ENCODE measurements at regions not wholly inside any gene's neighbourhood (a gene's known extent, or its start where the extent isn't known, plus 50 kb on each side); places are given as distances from the start of the nearest gene placed in this dataset.

DNA sequence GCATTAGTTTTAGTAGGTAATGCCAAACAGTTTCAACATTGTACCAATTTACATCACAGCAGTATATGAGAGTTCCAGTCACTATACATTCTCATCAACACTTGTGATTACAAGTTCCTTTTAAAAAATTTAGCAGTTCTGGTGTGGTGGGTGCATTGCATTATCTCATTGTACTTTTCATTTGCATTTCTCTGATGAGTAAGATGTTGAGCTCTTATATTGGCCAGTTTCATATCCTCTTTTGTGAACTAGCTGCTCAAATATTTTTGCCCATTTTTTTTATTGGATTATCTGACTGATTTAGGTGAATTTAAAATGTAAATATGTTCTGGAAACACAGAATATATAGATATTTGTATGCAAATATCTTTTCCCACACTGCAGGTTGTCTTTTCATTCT lies 160.9 kb upstream of the NR3C1 start:
- ATAC-seq = no peak
- Histone ChIP-seq H3K36me3 (no peaks in the 10 kb centered on the region), H3K4me3 (no peak overlapping the region), H3K27me3 (no peaks in the 10 kb centered on the region), H3K9me3 (no peaks in the 10 kb centered on the region), H3K4me1 (no peaks in the 10 kb centered on the region), H3K27ac (no peak overlapping the region)
- TF ChIP-seq POLR2A (IDR thresholded peaks at IDR 0.05) (no peak), CTCF (IDR thresholded peaks at IDR 0.05) (no peak), POLR2AphosphoS5 (IDR thresholded peaks at IDR 0.05) (no peak)

DNA sequence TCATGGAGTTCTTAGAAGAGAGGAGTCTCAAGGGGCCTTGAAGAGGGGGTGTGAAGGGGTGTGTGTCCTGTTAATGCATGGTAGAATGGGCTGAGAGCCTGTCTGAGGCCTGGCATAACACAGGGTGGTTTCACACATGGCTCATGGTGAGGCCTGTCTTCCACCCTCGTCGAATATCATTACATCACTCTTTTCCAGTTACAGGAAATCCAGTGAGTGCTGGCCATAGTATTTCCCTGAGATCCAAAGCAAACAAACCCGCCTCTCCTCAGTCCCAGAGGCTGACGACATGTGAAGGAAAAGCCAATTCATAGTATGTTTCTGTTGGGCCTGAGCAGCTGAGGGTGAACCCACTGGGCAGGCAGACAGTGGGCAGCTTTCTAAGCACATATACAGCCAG lies 159.4 kb upstream of the NR3C1 start:
- Histone ChIP-seq H3K9me3 (no peaks in the 10 kb centered on the region), H3K4me3 (no peak overlapping the region), H3K36me3 (no peaks in the 10 kb centered on the region), H3K27me3 (no peaks in the 10 kb centered on the region), H3K27ac (peak overlapping the region in 1 of 4 donors; percentile 14), H3K4me1 (no peaks in the 10 kb centered on the region)
- TF ChIP-seq EP300 (IDR thresholded peaks at IDR 0.05) = no peak
- TF ChIP-seq POLR2AphosphoS5 (IDR thresholded peaks at IDR 0.05) = no peak
- TF ChIP-seq CTCF (IDR thresholded peaks at IDR 0.05) = no peak
- no peak for TF ChIP-seq POLR2A (IDR thresholded peaks at IDR 0.05)
- peak; percentile 69 for ATAC-seq
- WGBS, 2 donors (ENCODE audit: low coverage in 1 of 2) = 20 to 57% methylated on average over 2 to 4 of the region's 4 CpGs

- Histone ChIP-seq H3K36me3 (no peaks in the 10 kb centered on the region), H3K9me3 (no peaks in the 10 kb centered on the region), H3K4me1 (peaks cover 0 to 6% (median 3%) of the 10 kb centered on the region in 3 donors), H3K4me3 (no peak overlapping the region), H3K27me3 (no peaks in the 10 kb centered on the region), H3K27ac (no peak overlapping the region)
- 93 to 100% methylated on average over 1 to 3 of the region's 4 CpGs for WGBS, 2 donors (ENCODE audit: low coverage in 1 of 2)
- TF ChIP-seq EP300 (IDR thresholded peaks at IDR 0.05) = no peak
- no peak for TF ChIP-seq CTCF (IDR thresholded peaks at IDR 0.05)
- TF ChIP-seq POLR2AphosphoS5 (IDR thresholded peaks at IDR 0.05) = no peak
- TF ChIP-seq POLR2A (IDR thresholded peaks at IDR 0.05) = no peak
- no peak for ATAC-seq
These were observed 157.7 kb upstream of the NR3C1 start for GRCh38 chr5:143561219-143561618.

DNA sequence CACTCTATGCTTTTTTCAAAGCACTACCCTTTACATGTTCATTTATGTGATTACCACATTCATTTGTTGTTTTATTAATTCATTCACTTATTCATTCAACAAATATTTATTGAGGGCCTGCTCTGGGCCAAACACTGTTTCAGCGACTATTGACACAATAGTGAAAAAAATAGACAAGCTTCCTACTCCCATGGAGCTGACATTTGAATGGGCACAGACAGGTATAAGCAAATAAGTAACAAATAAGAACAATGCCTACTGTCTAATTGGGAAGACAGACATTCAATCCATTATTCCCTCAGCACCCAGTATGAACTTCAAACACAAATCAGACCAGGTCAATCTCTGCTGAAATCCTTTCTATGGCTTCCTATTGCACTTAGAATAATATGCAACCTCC lies 156.9 kb upstream of the NR3C1 start:
- ATAC-seq = no peak
- 100% methylated on average over 1 of the region's 1 CpG; no CpG with 5 or more reads in 1 of the 2 donors for WGBS, 2 donors (ENCODE audit: low coverage in 1 of 2)
- TF ChIP-seq EP300 (IDR thresholded peaks at IDR 0.05) (no peak), POLR2AphosphoS5 (IDR thresholded peaks at IDR 0.05) (no peak), POLR2A (IDR thresholded peaks at IDR 0.05) (no peak), CTCF (IDR thresholded peaks at IDR 0.05) (no peak)
- H3K4me3 ChIP-seq = no peak overlapping the region
- H3K4me1 ChIP-seq = peaks cover 0 to 6% (median 3%) of the 10 kb centered on the region in 3 donors
- H3K9me3 ChIP-seq = no peaks in the 10 kb centered on the region
- no peak overlapping the region for H3K27ac ChIP-seq
- no peaks in the 10 kb centered on the region for H3K36me3 ChIP-seq
- H3K27me3 ChIP-seq = no peaks in the 10 kb centered on the region

GRCh38 chr5:143559586-143560109 lies 156.2 kb upstream of the NR3C1 start:
- Histone ChIP-seq H3K27ac (no peak overlapping the region), H3K27me3 (no peaks in the 10 kb centered on the region), H3K4me3 (no peak overlapping the region), H3K9me3 (no peaks in the 10 kb centered on the region), H3K36me3 (no peaks in the 10 kb centered on the region), H3K4me1 (peaks cover 0 to 6% (median 3%) of the 10 kb centered on the region in 3 donors)
- 100% methylated on average over 1 of the region's 1 CpG; no CpG with 5 or more reads in 1 of the 2 donors for WGBS, 2 donors (ENCODE audit: low coverage in 1 of 2)
- no peak for ATAC-seq
- no peak for TF ChIP-seq POLR2A (IDR thresholded peaks at IDR 0.05)
- TF ChIP-seq EP300 (IDR thresholded peaks at IDR 0.05) = no peak
- no peak for TF ChIP-seq CTCF (IDR thresholded peaks at IDR 0.05)
- TF ChIP-seq POLR2AphosphoS5 (IDR thresholded peaks at IDR 0.05) = no peak

Data from gastroesophageal sphincter (tissue), 4 donors.